CD4-positive, alpha-beta T cell treated with Interleukin-1 beta for 1 hour (primary cell): ENCODE measurements at regions not wholly inside any gene's neighbourhood (a gene's known extent, or its start where the extent isn't known, plus 50 kb on each side); places are given as distances from the start of the nearest gene placed in this dataset.
"Not testable (repeated sequence)": the region's sequence is repeated elsewhere in the genome, so short reads cannot be mapped to it uniquely, and the experiment has no call there.

Experiments
- DNase-seq, 2 donors: peaks; one replicate each; pipeline ENCODE4 v3.0.0-alpha.2; 2020 to 2022

- not testable (repeated sequence) for DNase-seq
These were observed 77.8 kb downstream of the LIMS4 start for GRCh38 chr2:110394769-110395168.

DNA sequence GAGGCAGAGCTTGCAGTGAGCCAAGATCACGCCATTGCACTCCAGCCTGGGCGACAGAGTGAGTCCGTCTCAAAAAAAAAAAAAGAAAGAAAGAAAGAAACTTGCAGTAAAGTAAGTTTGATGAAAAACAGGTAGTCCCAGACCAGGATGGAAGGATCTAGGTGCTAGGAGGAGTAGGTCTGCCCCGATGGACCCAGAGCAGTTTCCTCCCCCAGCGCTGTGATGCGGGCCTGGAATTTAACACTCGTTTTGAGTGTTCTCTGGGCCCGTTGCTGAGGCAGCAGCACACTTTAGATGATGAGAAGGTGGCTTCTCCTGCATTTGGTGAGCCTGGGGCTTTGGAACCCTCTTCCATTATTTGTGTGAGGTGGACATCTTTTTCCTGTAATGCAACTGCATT, 80.2 kb downstream of the LIMS4 start:
- DNase-seq: not testable (repeated sequence)

GRCh38 chr2:110391035-110391418, 81.6 kb downstream of the LIMS4 start:
- DNase-seq: not testable (repeated sequence)

DNA sequence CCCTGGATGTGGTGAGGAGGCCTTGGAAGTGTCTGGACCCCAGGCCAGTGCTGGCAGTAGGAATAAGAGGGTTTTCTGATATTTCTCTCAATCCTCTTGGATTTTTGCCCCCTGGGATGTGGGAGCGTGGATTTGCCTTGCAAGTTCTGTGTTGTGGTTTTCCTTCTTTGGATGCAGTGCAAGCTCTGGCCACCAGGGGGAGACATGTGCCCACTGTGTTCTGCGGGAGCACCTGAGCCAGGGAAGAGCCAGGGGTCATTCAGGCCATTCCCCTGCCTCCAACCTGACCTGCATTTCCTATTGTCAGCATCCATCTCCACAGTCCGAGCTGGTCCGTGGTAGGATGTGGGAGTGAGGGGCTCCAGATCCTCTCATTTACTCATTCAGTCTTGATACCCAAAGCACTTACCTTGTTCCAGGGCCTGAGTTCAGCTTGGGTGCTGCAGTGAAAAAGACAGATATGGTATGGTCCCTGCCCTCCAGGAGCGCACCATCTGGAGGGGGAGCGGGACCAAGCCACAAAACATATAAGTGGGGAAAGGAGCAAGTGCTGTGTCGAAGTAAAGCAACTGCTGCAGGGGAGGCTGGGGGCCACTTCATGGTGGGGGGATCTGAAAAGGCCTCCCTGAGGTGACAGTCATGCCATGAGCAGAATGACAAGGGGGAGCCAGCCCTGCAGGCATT, 82.1 kb downstream of the LIMS4 start:
- not testable (repeated sequence) for DNase-seq

DNA sequence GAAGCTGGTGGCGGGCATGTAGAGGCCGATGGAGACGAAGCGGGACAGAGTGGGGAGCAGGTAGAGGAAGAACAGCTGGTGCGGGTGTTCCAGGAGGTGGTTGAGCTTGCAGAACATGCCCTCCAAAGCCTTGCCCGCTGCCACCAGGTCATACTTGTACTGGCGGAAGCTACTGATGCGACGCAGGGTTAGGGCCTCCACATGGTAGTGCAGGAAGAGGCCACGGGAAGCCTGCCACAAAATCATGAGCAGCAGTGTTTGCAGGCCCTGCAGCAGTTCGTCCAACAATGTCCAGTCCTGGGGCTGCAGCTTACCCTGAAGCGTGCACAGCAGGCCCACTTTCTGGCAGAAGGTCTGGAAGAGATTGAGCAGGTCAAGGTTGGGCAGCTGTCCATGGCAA, 85.6 kb downstream of the LIMS4 start:
- DNase-seq: not testable (repeated sequence)

- DNase-seq: not testable (repeated sequence)
These were observed 86.1 kb downstream of the LIMS4 start for GRCh38 chr2:110386546-110386945.

DNA sequence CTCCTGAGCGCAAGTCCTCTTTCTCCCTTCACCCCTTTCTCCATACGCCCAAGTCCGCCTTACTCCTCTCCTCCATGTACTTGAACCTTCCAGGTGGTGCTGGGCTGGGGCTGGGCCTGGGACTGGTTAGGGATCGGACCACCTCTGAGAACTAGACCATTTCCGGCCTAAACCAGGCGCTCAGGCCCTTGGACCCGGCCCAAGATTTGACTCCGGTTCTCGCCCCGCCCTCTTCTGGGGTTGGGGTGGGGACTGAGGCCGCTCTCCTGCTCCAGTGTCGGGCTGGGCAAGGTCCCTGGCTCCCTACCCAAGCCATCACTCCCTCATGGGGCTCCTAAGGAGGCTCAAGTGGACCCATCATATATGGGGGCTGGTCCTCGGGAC, 87.9 kb downstream of the LIMS4 start:
- not testable (repeated sequence) for DNase-seq

GRCh38 chr2:110384109-110384735, 88.4 kb downstream of the LIMS4 start:
- DNase-seq: not testable (repeated sequence)

DNA sequence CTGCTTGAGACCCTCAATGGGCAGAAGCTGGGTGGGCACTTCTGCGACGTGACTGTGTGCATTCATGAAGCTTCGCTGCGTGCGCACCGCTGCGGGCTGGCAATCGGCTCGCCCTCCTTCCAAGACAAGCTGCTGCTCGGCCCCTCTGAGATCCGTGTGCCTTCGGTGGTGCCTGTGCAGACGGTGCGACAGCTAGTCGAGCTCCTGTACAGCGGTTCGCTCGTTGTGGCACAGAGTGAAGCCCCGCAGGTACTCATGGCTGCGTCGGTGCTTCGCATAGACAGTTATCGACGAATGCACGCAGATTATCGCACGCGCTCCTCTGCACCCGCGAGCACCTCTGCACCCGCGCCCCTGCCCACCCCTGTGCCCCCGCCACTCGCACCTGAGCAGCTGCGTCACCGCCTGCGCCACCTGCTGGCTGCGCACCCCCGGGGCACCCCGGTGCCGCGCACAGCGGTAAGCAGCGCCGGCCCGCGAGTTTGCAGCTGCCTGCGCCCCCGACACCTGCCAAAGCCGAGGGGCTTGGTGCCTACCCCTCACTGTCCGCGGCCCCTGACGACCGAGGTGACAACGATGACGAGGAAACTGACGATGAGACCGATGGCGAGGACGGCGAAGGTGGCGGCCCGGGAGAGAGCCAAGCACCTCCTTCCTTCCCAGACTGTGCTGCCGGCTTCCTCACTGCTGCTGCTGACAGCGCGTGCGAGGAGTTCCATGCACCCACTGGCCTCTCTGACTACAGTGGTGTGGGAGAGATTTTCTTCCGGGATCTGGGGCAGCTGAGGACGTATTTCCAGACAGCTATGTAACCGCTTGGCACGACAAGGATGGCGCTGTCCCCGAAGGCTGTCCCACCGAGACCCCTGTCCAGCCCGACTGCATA, 89.2 kb downstream of the LIMS4 start:
- DNase-seq: not testable (repeated sequence)

GRCh38 chr2:110373519-110373918, 99.1 kb downstream of the LIMS4 start:
- not testable (repeated sequence) for DNase-seq

DNA sequence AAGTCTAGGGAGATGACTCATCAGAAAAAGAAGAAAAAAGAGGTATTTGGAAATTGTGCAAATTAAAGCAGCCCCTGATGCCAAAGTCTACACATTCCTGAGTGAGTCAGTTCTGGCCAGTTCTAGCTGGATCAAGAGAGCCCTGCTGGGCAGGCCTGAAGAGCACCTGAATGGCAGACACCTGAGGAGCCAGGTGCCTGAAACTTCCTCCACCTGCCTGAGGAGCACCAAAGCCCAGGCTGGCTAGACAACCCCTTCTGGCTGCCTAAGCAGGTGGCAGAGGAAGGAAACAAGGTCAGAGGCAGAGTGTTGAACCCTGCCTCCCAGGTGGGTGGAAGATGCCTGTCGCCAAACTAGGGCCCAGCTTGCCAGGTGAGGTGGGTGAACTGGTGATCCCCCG, 101.0 kb downstream of the LIMS4 start:
- not testable (repeated sequence) for DNase-seq

- DNase-seq: not testable (repeated sequence)
These were observed 115.0 kb downstream of the LIMS4 start for GRCh38 chr2:110357616-110358015.

DNA sequence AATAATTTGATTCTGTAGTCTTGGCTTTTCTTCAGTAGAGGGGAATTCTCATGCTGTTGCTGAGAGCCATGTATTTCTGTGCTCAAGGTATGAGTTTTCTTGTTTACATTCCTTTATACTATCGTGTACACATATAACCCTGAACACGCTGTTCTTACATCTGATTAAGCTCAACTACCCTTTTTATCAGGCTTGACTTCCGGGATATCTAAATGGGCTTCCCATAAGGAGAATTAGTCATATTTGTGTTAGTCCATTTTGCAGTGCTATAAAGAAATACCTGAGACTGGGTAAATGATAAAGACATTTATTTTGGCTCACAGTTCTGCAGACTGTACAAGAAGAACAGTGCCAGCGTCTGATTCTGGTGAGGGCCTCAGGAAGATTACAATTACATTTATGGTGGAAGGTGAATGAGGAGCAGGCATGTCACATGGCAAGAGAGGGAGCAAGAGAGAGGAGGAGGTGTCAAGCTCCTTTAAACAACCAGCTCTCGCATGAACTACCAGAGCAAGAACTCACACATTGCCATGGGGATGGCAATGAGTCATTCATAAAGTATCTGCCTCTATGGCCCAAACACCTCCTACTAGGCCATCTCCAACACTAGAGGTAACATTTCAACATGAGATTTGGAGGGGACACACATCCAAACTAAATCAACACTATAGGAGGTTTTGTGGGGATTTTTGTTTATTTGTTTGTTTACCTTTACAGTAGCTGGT, 118.2 kb downstream of the LIMS4 start:
- DNase-seq: not testable (repeated sequence)

- DNase-seq: not testable (repeated sequence)
These were observed 121.9 kb downstream of the LIMS4 start for GRCh38 chr2:110350718-110351117.

DNA sequence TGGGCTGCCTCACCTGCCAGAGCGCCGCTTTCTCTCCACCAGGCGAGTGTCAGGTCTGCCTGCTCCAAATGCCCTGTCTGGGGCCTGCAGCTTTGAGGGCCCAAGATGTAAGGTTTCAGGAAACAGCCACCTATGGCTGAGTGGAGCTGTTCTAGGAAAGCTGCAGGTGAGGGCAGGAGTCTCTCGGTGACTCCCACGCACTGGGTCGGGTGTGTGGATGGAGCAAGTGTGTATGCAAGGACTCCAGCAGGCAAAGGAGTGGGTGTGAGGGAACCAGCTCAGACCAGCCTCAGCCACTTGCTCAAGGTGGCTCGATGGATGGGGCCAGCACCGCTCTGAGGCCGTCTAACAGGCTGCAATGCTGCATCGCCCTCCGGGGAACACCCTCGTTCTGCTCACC, 123.7 kb downstream of the LIMS4 start:
- DNase-seq: not testable (repeated sequence)

- DNase-seq: not testable (repeated sequence)
These were observed 128.1 kb downstream of the LIMS4 start for GRCh38 chr2:110344405-110345035.

GRCh38 chr2:110342077-110342476, 129.7 kb upstream of the MTLN start:
- DNase-seq: not testable (repeated sequence)

- not testable (repeated sequence) for DNase-seq
These were observed 126.8 kb upstream of the MTLN start for GRCh38 chr2:110339126-110339525.

DNA sequence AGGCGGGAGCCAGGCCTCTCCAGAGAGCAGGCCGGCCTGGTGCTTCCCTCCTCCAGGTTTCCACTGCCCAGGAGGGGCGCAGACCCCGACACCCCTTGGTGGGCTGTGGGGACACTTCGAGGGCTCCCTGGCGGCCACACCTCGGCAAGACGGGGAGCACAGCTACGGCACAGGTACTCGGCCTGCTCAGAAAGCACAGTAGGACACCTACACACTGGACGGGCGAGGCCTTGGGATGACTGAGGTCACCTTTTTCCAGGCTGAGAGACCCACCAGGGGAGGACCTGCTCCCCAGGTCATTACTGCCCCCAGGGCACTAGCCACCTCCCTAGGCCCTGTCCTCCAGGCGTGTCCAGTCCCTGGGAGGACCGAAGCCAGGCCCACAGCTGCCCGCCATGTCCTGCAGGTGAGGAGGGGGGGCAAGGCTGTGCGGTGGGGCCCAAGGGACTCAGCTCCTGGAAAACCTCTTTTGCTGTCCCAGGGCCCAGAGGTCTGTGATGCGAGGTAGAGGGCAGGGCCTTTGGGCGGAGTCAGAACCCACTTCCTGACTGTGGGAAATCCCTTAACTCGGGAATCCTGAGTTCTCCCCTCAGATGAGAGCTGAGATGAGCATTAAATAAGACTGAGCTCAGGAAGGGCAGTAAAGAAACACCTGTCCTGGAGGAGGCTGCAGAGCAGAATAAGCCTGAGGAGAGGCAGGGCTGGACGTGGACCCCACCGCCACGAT, 126.1 kb upstream of the MTLN start:
- not testable (repeated sequence) for DNase-seq

DNA sequence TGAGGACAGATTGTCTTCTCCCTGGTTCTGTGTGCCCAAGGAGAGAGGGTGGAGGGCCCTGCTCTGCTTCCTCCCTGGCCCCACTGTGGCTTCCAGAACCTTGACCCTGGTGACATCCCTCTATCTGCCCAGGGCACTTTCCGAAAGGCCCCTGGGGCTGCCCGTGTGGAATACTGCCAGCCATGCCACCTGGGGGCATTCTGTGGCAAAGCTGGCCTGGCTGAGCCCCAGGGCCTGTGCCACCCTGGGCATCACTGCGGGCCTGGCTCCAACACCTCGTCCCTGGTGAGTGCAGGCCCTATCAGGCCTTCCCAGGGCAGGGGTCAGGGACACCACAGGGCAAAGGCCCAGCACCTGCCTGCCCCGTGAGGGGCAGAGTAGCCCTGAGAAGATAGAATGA, 123.7 kb upstream of the MTLN start:
- not testable (repeated sequence) for DNase-seq

GRCh38 chr2:110335415-110336049, 123.2 kb upstream of the MTLN start:
- not testable (repeated sequence) for DNase-seq
